ENCODE measurements at regions not wholly inside any gene's neighbourhood (a gene's known extent, or its start where the extent isn't known, plus 50 kb on each side); places are given as distances from the start of the nearest gene placed in this dataset.

GRCh38 chr17:77511514-77512061 lies 370.8 kb downstream of the SEC14L1 start:
- intact Hi-C loops (cut with micrococcal nuclease), result no loop called here
- Mint-ChIP-seq H3K4me1 (ENCODE audit: low read depth) (no peaks in the 10 kb centered on the region), H3K27me3 (ENCODE audit: low read depth) (no peaks in the 10 kb centered on the region), H3K4me3 (no peak overlapping the region), H3K36me3 (ENCODE audit: low read depth) (no peaks in the 10 kb centered on the region), H3K27ac (no peak overlapping the region), H3K9me3 (peaks cover 3% of the 10 kb centered on the region)
- CTCF ChIA-PET, result interaction anchor here (1.0 kb wide), 1 partner anchor 181 kb away, joined by 4 read pairs; no protein-coding TSS in a partner anchor
- DNase-seq, result no peak

- Mint-ChIP-seq H3K9me3 (peaks cover 3% of the 10 kb centered on the region), H3K36me3 (ENCODE audit: low read depth) (no peaks in the 10 kb centered on the region), H3K4me3 (no peak overlapping the region), H3K27me3 (ENCODE audit: low read depth) (no peaks in the 10 kb centered on the region), H3K27ac (no peak overlapping the region), H3K4me1 (ENCODE audit: low read depth) (no peaks in the 10 kb centered on the region)
- DNase-seq, result no peak
- CTCF ChIA-PET, result interaction anchor here (0.6 to 1.0 kb wide), 2 partner anchors 173 to 182 kb away, joined by 4 to 5 read pairs; no protein-coding TSS in a partner anchor
- intact Hi-C loops (cut with micrococcal nuclease), result no loop called here
Measured at GRCh38 chr17:77512062-77512946, 371.5 kb downstream of the SEC14L1 start.

GRCh38 chr17:77513045-77513444 lies 372.3 kb downstream of the SEC14L1 start:
- H3K27ac Mint-ChIP-seq, result no peak overlapping the region
- no peak overlapping the region for H3K4me3 Mint-ChIP-seq
- peaks cover 3% of the 10 kb centered on the region for H3K9me3 Mint-ChIP-seq
- no peak for DNase-seq
- no peaks in the 10 kb centered on the region for H3K27me3 Mint-ChIP-seq (ENCODE audit: low read depth)
- intact Hi-C loops (cut with micrococcal nuclease), result no loop called here
- CTCF ChIA-PET, result interaction anchor here (0.6 kb wide), 1 partner anchor 173 kb away, joined by 5 read pairs; no protein-coding TSS in a partner anchor
- no peaks in the 10 kb centered on the region for H3K36me3 Mint-ChIP-seq (ENCODE audit: low read depth)
- H3K4me1 Mint-ChIP-seq (ENCODE audit: low read depth), result no peaks in the 10 kb centered on the region

GRCh38 chr17:77515227-77515626 lies 374.5 kb downstream of the SEC14L1 start:
- no peak overlapping the region for H3K4me3 Mint-ChIP-seq
- CTCF ChIA-PET, result interaction anchor here (0.8 kb wide), 1 partner anchor 33 kb away, joined by 3 read pairs; no protein-coding TSS in a partner anchor
- H3K36me3 Mint-ChIP-seq (ENCODE audit: low read depth), result no peaks in the 10 kb centered on the region
- H3K27me3 Mint-ChIP-seq (ENCODE audit: low read depth), result no peaks in the 10 kb centered on the region
- DNase-seq, result no peak
- intact Hi-C loops (cut with micrococcal nuclease), result no loop called here
- peaks cover 3% of the 10 kb centered on the region for H3K9me3 Mint-ChIP-seq
- no peaks in the 10 kb centered on the region for H3K4me1 Mint-ChIP-seq (ENCODE audit: low read depth)
- no peak overlapping the region for H3K27ac Mint-ChIP-seq

GRCh38 chr17:77516902-77517301 lies 376.1 kb downstream of the SEC14L1 start:
- Mint-ChIP-seq H3K27ac (no peak overlapping the region), H3K4me3 (no peak overlapping the region), H3K27me3 (ENCODE audit: low read depth) (no peaks in the 10 kb centered on the region), H3K36me3 (ENCODE audit: low read depth) (no peaks in the 10 kb centered on the region), H3K9me3 (peaks cover under 1% of the 10 kb centered on the region), H3K4me1 (ENCODE audit: low read depth) (no peaks in the 10 kb centered on the region)
- intact Hi-C loops (cut with micrococcal nuclease), result no loop called here
- DNase-seq, result no peak
- CTCF ChIA-PET, result no interaction called here

- Mint-ChIP-seq H3K9me3 (no peaks in the 10 kb centered on the region), H3K4me1 (ENCODE audit: low read depth) (no peaks in the 10 kb centered on the region), H3K4me3 (no peak overlapping the region), H3K27ac (no peak overlapping the region), H3K36me3 (ENCODE audit: low read depth) (no peaks in the 10 kb centered on the region), H3K27me3 (ENCODE audit: low read depth) (no peaks in the 10 kb centered on the region)
- intact Hi-C loops (cut with micrococcal nuclease), result no loop called here
- CTCF ChIA-PET, result interaction anchor here (1.5 kb wide), 1 partner anchor 120 kb away, joined by 4 read pairs; no protein-coding TSS in a partner anchor
- no peak for DNase-seq
Measured at GRCh38 chr17:77521076-77521475, 380.3 kb downstream of the SEC14L1 start.

GRCh38 chr17:77523540-77523939 lies 382.8 kb downstream of the SEC14L1 start:
- no peaks in the 10 kb centered on the region for H3K9me3 Mint-ChIP-seq
- H3K27me3 Mint-ChIP-seq (ENCODE audit: low read depth), result peaks cover 7% of the 10 kb centered on the region
- no peak overlapping the region for H3K27ac Mint-ChIP-seq
- DNase-seq, result no peak
- H3K4me3 Mint-ChIP-seq, result no peak overlapping the region
- CTCF ChIA-PET, result interaction anchor here (1.2 kb wide), 1 partner anchor 94 kb away, joined by 4 read pairs; no protein-coding TSS in a partner anchor
- no peaks in the 10 kb centered on the region for H3K36me3 Mint-ChIP-seq (ENCODE audit: low read depth)
- H3K4me1 Mint-ChIP-seq (ENCODE audit: low read depth), result no peaks in the 10 kb centered on the region
- intact Hi-C loops (cut with micrococcal nuclease), result no loop called here

GRCh38 chr17:77526259-77526711 lies 385.5 kb downstream of the SEC14L1 start:
- Mint-ChIP-seq H3K4me1 (ENCODE audit: low read depth) (no peaks in the 10 kb centered on the region), H3K9me3 (no peaks in the 10 kb centered on the region), H3K27me3 (ENCODE audit: low read depth) (peaks cover 13% of the 10 kb centered on the region), H3K36me3 (ENCODE audit: low read depth) (no peaks in the 10 kb centered on the region), H3K27ac (no peak overlapping the region), H3K4me3 (no peak overlapping the region)
- no peak for DNase-seq
- intact Hi-C loops (cut with micrococcal nuclease), result no loop called here
- CTCF ChIA-PET, result no interaction called here

- H3K36me3 Mint-ChIP-seq (ENCODE audit: low read depth), result no peaks in the 10 kb centered on the region
Measured at GRCh38 chr17:77526728-77527350, 386.1 kb downstream of the SEC14L1 start.

GRCh38 chr17:77527409-77527808 lies 386.6 kb downstream of the SEC14L1 start:
- CTCF ChIA-PET, result no interaction called here
- no peak overlapping the region for H3K27ac Mint-ChIP-seq
- H3K36me3 Mint-ChIP-seq (ENCODE audit: low read depth), result no peaks in the 10 kb centered on the region
- no peak for DNase-seq
- intact Hi-C loops (cut with micrococcal nuclease), result no loop called here
- no peaks in the 10 kb centered on the region for H3K4me1 Mint-ChIP-seq (ENCODE audit: low read depth)
- peaks cover 13% of the 10 kb centered on the region for H3K27me3 Mint-ChIP-seq (ENCODE audit: low read depth)
- H3K9me3 Mint-ChIP-seq, result no peaks in the 10 kb centered on the region
- peak overlapping the region; percentile 63 for H3K4me3 Mint-ChIP-seq

More at GRCh38 chr17:77526728-77527350, 386.1 kb downstream of the SEC14L1 start:
- Mint-ChIP-seq H3K4me3 (no peak overlapping the region), H3K9me3 (no peaks in the 10 kb centered on the region), H3K27ac (no peak overlapping the region), H3K4me1 (ENCODE audit: low read depth) (no peaks in the 10 kb centered on the region), H3K27me3 (ENCODE audit: low read depth) (peaks cover 13% of the 10 kb centered on the region)
- intact Hi-C loops (cut with micrococcal nuclease), result no loop called here
- DNase-seq, result no peak
- CTCF ChIA-PET, result no interaction called here

GRCh38 chr17:77527836-77528505 lies 387.2 kb downstream of the SEC14L1 start:
- H3K36me3 Mint-ChIP-seq (ENCODE audit: low read depth), result no peaks in the 10 kb centered on the region
- no peaks in the 10 kb centered on the region for H3K9me3 Mint-ChIP-seq
- H3K27me3 Mint-ChIP-seq (ENCODE audit: low read depth), result peaks cover 13% of the 10 kb centered on the region
- H3K4me3 Mint-ChIP-seq, result peak overlapping the region; percentile 63
- no peak overlapping the region for H3K27ac Mint-ChIP-seq
- intact Hi-C loops (cut with micrococcal nuclease), result no loop called here
- CTCF ChIA-PET, result interaction anchor here (0.9 to 1.5 kb wide), 5 partner anchors 9 to 246 kb away, joined by 3 to 7 read pairs (median 3); no protein-coding TSS in a partner anchor
- DNase-seq, result no peak
- H3K4me1 Mint-ChIP-seq (ENCODE audit: low read depth), result no peaks in the 10 kb centered on the region

Data from activated naive CD4-positive, alpha-beta T cell treated with anti-CD3 and anti-CD28 coated beads for 36 hours (primary cell).